HG03432 (cell line): ENCODE measurements at regions not wholly inside any gene's neighbourhood (a gene's known extent, or its start where the extent isn't known, plus 50 kb on each side); places are given as distances from the start of the nearest gene placed in this dataset.
"Not testable (repeated sequence)": the region's sequence is repeated elsewhere in the genome, so short reads cannot be mapped to it uniquely, and the experiment has no call there.

Experiments used
- ATAC-seq: cut with Tn5 transposase; IDR thresholded peaks from one replicate; pipeline ENCODE4 v1.9.1; 2021; ENCODE audit warnings: mild to moderate bottlenecking, moderate library complexity; ENCODE audit not compliant: unreplicated experiment

DNA sequence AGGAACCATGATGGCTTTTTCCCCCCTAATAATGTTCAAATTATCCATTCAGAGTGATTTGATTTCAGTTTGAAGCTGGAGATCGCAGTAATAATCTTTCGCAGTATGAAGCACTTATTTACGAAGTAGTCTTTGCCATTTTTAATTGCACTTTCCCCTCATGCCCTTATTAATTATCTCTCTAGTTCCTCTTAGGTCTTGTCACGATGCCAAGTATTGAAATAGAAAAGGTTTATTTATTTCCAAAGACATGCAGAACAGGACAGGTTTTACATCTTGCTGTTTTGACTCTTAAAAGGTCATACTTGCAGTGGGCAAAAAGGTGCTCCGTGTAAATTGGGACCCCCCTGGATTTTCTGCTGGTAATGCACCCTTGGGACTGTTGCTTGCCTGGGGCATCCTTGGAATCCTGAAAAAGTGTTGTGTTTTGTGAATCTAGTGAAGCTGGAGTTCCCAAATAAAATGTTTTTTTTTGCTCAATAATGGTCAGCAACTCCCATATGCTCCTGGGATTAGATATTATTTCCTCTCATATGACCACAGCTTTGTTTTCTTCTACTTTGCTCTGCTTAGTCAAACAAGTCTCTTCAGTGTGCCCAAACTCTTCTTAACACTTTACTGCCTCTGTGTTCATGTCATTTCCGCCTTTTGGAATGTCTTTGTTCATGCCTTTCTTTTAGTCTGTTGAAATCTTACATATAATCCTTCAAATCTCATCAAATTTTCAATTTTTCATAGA is 278.3 kb downstream of the TMEM38B start:
- ATAC-seq = no peak

DNA sequence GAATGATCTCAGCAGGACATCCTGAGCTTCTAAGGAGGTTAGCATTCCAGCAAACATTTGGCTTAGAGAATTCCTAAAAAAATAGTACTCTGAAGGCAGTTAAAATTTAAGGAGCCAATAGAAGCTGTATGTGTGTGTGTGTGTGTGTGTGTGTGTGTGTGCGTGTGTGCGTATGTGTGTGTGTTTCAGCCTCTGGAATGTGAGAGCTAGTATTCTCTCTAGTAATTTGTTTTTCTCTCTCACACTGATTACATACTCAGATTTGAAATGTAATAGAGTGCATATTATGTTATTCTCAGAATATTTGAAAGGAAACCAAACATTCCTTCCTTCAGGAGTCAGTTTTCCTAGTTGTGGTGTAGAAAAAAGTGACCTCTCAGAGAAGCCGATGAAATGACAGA is 279.6 kb downstream of the TMEM38B start:
- ATAC-seq = no peak

DNA sequence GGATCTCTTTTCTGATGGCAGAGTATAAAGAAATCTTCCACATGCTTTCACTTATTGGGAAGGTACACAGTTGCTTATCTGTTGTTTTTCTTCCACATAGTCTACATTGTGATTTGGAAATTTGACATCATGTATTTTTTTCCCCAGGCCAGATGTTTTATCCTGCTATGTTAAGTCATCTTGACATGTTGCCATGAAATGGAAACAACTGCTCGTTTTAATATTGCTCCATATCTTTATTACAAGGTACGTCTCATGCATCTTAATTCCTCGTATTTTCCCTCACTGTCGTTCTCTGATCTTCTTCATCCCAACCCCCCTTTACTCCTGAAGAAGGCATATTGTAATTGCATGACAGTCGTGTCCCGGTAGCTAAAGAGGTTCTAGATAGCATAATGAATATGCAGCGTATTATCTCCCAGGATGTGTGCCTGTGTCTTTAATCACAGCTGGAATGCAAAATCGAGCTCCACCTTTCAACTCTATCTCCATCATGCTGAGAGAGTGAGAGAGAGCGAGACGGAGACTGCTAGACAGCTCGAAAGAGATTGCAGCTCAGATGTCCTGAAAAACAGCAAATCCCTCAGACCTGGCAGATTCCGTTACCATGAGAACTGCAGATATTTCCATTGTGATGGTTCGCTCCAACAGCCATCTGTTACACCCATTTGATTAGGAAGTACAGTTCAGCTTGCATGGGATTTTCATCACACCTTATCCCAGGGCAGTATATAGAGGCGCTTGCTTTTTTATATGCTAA is 281.7 kb downstream of the TMEM38B start:
- ATAC-seq = no peak

DNA sequence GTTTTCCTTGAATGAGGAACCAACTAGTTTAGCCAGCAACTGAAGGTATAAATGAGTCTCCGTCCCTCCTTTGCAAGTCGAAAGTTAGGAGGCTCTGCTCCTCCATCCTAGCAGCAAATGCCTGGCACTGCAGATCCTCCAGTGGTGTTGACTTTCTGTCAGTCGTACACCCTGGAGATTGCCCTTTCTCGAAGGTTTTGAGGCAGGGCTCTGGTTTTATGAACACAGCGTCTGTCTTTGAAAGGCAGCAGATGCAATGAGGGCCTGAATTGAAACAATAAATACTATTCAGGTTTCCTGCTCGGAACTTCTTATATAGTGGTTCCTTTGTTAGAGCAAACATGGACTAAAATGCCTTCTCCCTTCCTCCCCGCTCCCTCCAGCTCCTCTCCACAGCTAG is 284.0 kb downstream of the TMEM38B start:
- no peak for ATAC-seq

DNA sequence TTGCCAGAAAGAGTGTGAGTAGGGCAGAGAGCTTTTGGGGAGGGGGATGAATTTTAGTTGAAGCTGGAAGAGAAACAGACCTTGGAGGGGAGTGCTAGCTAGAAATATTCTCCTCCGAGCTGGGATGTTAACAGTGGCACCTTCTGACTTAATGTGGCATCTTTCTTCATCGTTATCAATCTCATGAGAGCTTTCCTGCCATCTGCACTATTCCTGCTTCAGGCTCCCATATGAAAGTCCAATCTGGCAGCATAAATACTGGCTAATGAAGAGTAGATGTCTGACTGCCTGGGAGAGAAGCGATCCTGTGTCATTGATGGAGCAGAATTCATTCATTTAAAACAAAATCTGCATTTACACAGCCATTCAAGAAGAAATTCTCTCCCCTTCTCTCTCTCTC is 284.5 kb downstream of the TMEM38B start:
- ATAC-seq = no peak

DNA sequence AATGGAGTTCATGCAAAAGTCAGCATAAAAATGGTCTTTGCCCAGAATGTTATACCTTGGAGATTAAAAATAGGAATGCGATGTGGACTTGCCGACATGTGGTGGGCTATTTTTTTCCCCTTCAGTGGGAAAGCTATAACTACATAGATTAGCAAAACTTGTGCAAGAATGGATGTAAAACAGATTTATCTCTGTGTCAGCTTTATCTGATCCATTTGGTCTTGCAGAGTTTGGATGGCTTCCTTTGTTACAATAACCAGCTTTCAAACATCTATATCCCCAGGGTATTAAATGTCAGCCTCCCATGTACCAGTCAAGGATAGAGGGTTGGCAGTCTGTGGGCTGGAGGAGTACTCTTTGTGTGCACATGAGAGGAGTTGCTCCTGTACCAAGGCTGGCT is 284.9 kb downstream of the TMEM38B start:
- ATAC-seq = no peak

DNA sequence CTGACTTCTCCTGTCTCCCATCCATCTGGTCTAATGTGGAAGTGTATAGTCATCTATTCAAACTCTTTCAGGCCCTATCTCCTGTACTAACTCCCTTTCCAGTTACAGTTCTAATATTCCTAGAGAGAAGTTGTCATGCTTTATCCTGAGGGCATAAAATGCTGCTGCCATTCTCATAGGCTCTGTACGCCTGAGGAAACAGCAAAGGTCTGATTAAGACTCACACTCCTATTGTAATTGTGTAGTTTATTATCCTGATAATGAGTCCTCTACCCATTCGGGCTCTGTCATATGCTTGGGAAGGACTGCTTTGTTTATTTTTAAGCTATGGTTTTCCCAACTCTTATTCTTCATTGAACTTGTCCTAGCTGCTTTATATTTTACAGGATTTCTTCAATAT is 290.4 kb downstream of the TMEM38B start:
- no peak for ATAC-seq

DNA sequence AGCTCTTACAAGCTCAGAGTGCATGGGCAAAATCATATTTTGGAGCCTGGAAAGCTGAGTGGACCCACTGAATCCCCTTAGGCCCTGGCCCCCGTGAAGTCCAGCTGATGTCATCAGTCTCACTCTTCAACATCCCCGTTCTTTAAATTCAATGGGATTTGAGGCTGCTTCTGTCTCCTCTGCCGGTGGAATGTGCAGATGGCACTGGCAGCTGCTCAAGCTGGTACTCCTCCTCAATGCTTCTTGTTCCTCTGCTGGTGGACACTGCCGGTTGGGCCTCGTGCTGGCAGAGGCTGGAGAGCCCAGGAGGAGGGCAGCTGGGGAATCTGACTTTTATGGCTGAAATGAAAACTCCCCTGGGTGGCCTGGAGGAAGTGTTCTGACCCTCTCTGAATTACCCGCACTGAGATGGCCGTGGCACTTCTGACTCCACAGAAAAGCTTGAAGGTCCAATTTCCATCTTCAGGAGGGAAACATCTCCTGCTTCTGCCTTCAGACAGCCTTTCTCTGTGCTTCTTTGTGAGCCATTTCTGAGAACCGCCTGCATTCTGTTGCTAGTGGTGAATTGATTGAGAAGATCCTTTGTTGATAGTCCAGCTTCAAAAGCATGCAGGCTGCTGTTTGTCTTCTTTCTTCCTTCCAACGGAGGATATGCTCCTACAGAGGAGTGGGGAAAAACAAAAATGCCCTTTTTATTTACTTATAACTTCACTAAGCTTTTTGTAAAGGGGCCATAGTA is 298.9 kb downstream of the TMEM38B start:
- ATAC-seq = no peak

DNA sequence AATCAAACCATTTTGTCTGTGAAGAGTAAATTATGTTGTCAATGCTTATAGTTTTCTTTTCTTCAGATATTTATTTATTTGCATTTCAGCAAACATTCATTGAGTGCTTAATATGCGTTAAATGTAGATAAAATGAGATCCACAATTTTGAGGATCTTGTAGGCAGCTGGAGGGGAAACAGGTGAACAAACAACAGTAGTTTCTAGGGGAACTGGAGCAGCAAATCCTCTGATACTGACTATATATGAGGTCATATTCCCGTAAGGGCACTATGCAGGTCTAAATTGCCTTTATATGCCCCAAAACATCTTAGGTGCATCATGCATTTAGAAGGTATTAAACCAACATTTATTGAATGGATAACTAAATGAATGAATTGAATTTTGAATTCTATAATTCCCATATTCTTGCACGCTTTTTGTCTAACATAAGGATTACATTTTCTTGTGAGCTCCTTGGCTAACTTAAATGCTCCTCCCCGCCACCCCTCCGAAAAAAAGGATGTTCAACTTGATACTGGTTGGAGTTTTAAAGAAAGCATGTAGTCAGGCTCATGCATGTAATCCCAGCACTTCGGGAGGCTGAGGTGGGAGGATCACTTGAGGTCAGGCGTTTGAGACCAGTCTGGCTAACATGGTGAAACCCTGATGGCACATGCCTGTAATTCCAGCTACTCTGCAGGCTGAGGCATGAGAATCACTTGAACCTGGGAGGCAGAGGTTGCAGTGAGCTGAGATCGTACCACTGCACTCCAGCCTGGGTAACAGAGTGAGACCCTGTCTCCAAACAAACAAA is 299.8 kb downstream of the TMEM38B start:
- ATAC-seq = no peak

DNA sequence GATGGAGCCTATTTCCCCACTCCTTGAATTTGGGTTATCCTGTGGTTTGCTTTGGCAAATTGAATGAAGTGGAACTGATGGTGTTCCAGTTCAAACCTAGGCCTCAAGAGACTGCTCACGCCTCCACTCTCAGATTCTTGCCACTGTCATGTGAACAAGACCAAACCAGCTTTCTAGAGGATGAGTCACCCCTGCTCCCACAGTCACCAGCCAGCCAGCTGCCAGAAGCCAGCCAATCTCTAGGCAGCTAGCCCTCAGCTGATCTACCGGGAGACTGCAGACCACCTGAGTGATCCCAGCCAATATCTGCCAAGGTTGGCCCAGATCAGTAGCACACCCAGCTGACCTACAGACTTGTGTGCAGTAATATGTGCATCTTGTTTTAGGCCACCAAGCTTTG is 300.6 kb downstream of the TMEM38B start:
- peak; percentile 63 for ATAC-seq

DNA sequence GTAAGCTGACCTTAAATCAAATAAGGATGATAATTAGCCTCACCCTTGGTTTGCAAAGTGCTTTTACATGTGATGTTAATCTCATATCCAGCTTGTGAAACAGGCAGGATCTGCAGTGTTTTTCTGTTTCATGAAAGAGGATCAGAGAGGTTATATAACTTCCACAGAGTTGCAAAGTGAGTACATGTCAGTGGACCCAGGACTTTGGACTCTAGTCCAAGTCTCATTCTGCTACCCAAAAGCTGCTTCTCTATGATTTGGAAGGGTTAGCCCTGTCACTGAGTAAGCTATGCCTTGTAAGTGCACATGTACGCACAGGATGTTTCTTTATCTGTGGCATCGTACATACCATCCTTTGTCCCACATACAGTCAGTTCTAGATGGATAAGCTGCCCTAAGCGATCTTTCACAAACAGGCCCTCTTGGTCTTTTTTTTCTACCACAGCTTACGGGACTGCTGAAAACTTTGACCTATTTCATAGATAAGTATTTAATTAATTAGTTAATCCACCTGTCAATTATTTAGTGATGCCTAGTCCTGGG is 322.9 kb downstream of the TMEM38B start:
- no peak for ATAC-seq

DNA sequence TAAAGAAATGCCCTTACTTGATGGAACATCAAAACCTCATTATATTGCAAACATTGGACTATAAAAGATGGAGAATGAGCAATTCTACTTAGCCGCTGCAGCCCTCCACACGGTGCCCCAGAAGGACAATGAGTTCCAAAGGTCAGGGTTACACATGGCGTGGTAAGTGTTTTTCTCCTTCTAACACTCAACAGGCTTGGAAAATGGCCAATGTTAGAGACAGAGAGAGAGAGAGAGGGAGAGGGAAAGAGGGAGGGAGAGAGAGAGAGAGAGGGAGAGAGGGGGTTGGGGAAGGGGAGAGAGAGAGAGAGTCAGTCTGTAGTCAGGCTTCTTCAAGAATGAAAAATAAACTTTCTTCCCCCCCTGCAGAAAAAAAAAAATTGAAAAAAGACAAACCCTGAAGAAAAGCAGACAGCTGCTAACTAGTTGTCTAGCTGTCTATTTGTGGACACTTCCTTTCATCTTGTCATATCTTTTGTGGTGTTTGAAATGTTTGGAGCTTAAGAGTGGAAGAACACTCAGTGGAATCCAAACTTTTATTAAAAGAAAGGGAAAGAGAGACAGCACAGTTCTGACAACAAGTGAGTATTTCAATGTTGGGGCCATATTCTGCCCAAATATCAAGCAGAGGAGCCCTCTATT is 324.8 kb downstream of the TMEM38B start:
- no peak for ATAC-seq

DNA sequence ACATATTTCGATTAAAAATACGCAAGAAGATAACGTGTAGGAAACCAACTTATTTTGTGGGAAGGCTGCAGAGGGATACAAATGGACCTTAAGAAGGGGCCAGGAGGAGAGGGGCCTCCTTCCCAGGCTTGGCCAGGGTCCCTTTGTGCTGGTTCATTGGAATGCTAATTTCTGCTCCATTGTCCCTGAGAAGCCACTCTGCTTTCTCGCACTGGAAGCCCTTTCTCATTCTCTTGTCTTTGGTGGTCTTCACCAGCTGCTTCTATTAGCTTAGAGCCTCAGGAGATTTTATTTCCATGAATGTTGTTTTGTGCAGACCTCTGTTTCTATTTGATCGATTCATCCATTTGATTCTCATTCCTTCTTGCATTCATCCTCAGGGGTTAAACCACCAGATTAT is 325.4 kb downstream of the TMEM38B start:
- no peak for ATAC-seq

DNA sequence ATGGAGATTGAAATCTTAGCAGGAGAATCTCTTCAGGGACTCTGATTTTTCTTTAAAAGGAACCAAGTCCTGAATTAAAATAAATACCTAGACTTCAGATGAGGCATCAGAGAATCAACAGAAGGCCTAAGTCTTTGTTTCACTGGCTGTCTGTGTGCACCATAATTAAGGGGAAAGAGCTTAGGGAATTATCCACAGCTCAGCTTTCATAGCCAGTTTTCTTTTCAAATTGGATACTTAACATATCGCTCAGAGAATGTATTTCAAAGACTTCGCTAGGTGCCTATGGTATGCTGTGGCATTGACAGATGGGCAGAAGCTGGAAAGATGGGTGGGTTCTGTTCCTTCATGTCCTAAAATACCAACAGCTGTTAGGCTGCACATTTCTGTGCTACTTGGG is 325.8 kb downstream of the TMEM38B start:
- no peak for ATAC-seq

DNA sequence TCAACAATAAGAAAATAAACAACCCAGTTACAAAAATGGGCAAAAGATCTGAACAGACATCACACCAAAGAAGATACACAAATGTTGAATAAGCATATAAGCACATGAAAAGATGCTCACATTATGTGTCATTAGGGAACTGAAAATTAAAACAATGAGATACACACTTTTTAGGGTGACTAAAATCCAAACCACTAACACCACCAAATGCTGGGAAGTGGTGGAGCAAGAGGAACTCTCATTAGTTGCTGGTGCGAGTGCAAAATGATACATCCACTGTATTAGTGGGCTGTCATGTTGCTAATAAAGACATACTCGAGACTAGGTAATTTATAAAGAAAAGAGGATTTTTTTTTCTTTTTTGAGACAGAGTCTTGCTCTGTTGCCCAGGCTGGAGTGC is 329.1 kb downstream of the TMEM38B start:
- no peak for ATAC-seq

DNA sequence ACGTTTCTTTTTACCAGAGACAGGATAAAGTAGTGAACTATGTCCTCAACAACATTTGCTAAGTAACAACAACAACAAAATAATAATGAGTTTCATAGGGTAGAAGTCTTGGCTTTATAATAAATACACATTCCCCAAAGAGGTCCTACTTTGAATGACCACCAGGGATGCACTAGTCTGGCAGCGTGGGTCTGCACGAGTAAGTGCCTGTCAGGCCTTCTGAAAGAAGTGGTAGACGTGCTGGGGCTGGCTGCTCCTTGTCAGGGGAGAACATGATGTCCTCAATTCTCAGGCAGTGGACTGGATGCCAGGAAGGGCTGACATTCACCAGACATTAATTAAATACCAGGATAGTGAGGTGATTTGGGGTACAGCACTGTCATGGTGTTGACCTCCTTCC is 331.1 kb downstream of the TMEM38B start:
- ATAC-seq = no peak

DNA sequence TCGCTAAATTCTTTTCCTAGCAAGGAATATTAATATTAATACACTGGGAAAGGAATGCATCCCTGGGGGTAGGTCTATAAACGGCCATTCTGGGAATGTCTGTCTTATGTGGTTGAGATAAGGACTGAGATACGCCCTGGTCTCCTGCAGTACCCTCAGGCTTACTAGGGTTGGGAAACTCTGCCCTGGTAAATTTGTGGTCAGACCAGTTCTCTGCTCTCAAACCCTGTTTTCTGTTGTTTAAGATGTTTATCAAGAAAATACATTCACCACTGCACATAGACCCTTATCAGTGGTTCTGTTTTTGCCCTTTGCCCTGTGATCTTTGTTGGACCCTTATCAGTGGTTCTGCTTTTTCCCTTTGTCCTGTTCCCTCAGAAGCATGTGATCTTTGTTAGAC is 335.8 kb downstream of the TMEM38B start:
- not testable (repeated sequence) for ATAC-seq

DNA sequence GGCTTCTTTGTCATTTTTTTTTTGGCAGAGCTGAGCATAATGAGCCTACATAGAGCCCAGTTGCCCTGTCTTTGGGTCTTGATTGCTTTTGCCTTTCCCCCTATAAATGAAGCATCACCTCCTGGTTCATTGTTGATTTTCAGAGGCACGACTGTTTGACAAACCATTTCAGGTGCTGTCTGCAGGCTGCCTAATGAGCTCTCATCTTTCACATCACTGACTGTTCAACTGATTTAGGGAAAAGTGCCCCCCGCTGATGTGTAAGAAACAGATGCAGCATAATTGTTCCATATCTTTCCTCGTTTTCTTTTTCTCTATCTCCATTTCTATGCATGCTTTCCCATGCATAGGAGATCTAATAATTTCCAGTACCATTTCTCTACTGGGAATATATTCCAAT is 338.6 kb downstream of the TMEM38B start:
- no peak for ATAC-seq

DNA sequence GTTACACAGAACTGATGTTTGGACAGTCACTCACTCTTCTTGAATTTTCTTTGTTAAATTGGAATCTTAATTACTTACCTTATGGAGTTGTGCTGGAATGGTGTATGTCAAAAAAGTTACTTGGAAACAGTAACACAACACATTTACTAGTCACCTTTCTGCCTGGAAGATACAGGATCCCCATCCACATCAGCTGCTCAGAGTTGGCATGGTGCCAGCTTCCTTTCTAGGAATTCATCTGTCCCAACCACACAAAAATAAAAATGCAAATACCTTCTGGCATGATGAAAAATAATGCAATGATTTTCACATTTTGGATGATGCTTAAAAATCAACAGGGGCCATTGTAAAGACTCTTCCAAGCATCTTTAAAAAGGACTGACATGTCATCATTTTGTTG is 341.5 kb downstream of the TMEM38B start:
- ATAC-seq = no peak

DNA sequence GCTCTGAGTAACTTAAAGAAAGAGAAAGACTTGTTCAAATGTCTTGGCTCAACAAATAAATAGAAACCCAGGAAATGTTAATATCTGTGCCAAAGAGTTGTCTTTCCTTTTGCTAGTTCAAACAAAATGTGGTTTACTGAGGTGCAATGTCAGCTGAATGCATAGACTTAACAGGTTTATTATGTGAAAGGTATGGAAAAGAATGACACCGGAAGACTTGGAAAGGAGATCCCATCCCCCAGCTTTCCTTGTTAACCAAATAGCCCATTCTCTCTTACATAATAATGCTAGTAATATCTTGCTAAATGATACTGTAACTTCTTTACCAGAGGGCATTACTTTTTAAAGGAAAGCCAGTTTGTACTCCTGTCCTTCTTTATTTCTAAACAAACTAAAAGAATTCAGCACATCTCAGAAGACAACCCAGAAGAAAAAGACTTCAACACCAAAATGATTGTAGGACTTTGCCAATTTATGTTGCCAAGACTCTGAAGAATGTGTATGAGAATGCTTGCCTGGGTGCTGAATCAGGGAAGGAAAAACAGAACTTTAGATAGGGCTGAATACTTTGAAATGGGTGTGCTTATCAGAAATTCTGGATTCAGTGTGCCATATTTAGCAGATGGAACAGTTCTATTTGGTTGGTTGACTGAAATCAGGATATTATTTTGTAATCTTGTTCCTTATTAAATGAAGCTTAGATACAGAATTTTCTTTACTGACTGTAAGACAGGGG is 344.1 kb downstream of the TMEM38B start:
- no peak for ATAC-seq
